HG03558 (cell line): ENCODE measurements at regions not wholly inside any gene's neighbourhood (a gene's known extent, or its start where the extent isn't known, plus 50 kb on each side); places are given as distances from the start of the nearest gene placed in this dataset.

Experiments used
- ATAC-seq: cut with Tn5 transposase; IDR thresholded peaks from one replicate; pipeline ENCODE4 v1.9.1; 2021; ENCODE audit warnings: moderate number of reproducible peaks; ENCODE audit not compliant: unreplicated experiment; ENCODE audit errors: extremely low read depth

DNA sequence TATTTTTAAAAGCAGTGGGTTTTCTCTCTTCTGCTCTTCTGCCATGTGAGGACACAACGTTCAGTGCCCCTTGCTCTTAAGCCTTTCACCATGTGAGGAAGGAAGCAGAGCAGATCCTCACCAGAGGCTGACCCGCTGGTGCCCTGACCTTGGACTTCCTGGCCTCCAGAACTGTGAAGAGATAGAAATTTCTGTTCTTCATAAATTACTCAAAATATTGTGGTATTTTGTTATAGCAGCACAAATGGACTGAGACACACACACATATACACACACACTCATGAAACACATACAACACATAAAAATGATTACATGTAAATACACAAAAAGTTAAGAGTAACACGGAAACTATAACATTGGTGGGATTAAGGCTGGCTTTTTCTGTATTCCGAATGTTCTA is 244.8 kb upstream of the NOCT start:
- no peak for ATAC-seq

- ATAC-seq: no peak
These were observed 249.2 kb upstream of the NOCT start for GRCh38 chr4:138766332-138766731.

- no peak for ATAC-seq
These were observed 250.1 kb upstream of the NOCT start for GRCh38 chr4:138765442-138765841.

GRCh38 chr4:138761638-138762220 is 253.9 kb upstream of the NOCT start:
- ATAC-seq: no peak

DNA sequence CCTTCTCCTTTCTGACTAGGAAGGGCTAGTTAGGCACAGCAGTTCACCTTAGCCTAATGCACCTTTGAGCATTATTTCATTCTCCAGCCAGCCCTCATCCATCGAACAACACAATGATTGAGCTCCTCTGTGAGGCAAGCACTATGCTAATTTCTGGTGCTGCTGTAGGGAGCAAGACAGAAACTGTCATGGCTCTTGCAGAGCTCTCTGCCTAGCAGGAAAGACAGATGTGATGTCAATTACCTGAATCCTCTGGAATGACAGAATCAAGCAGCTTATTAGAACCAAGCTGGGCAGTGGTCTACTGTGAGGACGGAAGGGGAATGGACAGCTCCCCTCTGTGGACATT is 256.1 kb upstream of the NOCT start:
- ATAC-seq: no peak

DNA sequence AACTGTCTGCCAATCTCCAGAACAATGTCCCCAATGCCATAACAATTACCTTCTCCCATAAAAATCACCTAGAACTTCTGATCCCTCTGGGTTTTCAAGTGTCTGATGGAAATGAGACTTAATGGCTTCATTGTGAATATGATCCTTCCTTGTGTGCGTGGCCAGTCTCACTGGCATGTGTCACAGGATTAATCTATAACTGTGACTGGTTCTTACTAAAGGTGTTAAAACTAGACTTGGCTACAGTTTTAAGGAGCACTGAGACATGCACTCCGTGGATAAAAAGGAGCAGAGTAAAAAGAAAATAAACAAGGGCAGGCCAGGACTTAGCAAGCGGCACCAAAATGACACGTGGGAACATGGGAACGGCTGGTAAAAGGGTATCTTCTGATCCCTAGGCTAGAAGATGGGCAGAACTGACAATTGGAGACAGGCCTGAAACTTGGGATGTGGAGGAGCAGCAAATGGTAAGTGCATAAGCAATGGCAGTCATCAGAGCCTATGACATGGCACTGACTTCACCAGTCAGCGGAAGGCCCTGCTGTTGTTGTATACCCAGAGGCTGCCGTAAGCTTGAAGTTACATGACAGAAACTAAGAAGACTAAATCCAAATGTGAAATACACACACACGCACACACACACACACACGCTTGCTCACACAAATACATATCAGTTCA is 256.6 kb upstream of the NOCT start:
- no peak for ATAC-seq

- ATAC-seq: no peak
These were observed 257.4 kb upstream of the NOCT start for GRCh38 chr4:138758196-138758595.

GRCh38 chr4:138757432-138757831 is 258.1 kb upstream of the NOCT start:
- ATAC-seq: no peak

GRCh38 chr4:138756519-138756918 is 259.1 kb upstream of the NOCT start:
- no peak for ATAC-seq

GRCh38 chr4:138751309-138751708 is 264.3 kb upstream of the NOCT start:
- ATAC-seq: no peak

- ATAC-seq: no peak
These were observed 266.3 kb upstream of the NOCT start for GRCh38 chr4:138749303-138749702.

- ATAC-seq: no peak
These were observed 273.7 kb upstream of the NOCT start for GRCh38 chr4:138741766-138742377.

DNA sequence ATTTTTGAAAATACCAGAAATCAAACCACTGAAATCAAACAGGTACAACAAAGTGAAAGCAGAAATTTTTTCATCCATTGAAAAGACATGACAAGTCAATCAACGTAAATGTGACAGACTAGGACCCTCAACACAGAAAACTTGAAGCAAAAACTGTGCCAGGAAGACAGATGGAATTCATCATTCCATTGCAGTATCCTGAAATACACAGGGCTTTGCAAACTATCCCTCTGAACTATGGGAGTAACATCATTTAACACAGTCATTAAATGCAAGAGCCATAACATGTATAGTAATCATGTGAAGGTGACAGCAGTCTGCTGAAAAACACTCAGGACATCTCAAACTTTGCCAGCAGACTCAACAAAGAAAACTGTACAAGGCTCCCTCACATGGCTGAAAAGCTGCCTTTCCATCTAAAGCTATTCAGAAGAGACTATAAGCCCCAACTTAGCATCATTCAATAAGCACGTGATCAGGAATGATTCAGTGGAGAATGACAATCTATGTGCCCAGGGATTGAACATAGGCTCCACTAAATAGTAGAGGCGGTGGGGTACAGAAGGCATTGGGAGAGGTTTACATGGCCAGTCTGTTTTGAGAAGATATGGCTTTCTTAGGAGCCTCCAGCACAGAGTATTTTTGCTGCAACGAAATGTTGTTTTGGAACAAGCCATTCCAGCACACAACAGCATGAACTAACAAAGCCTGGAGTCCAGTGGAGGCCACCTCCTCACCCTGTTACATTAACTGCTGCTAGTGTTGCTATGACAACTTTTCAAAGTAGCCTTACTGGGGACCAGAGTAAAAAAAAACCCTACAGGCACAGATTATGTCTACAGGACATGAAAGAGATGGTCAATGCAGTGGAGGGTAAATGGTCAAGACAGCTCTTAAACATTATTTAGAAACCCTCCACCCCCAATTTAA is 274.5 kb upstream of the NOCT start:
- no peak for ATAC-seq

DNA sequence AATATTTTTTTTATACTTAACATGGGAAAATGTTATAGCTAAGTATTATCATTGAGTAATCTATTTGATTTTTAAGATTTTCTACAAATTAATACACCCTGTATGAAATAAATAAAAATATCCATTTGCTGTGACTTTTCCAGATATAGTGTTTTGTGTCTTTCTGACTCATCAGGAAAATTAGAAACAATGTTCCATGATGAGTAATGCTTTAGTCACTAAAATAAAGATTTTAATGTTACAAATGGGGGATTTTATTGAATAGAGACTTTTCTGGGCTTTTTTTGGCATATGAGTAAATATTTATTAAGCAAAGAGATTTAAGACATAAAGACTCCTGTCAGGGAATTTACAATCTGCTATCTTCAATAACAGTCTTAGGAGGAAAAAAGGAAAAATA is 279.2 kb upstream of the NOCT start:
- no peak for ATAC-seq

- ATAC-seq: no peak
These were observed 280.8 kb upstream of the NOCT start for GRCh38 chr4:138734746-138735145.

- no peak for ATAC-seq
These were observed 287.0 kb upstream of the NOCT start for GRCh38 chr4:138728566-138728965.

GRCh38 chr4:138727731-138728130 is 287.9 kb upstream of the NOCT start:
- ATAC-seq: no peak

GRCh38 chr4:138724530-138724929 is 291.1 kb upstream of the NOCT start:
- ATAC-seq: no peak

GRCh38 chr4:138716559-138717335 is 298.8 kb upstream of the NOCT start:
- no peak for ATAC-seq

DNA sequence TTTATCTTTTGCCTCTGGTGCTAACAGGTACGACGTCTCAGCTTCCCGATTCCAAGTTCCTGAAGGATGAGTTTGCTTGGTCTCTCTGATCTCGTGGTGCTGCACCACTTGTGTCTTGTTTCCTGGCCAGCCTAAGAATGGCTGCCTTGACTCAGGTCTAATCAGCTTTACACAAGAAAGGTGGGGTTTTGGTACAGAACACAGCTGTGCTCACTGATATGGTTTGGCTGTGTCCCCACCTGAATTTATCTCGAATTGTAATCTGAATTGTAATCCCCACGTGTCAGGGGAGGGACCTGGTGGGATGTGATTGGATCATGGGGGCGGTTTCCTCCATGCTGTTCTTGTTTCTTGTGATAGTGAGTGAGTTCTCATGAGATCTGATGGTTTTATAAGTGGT is 305.3 kb upstream of the NOCT start:
- no peak for ATAC-seq
